MM.1S (cell line): ENCODE measurements at regions not wholly inside any gene's neighbourhood (a gene's known extent, or its start where the extent isn't known, plus 50 kb on each side); places are given as distances from the start of the nearest gene placed in this dataset.

Experiments
- DNase-seq: peaks from one replicate; pipeline ENCODE4 v3.0.0-alpha.2; 2015
- H2AFZ ChIP-seq: fragments of 300-600 bp; sonication (generic); 2 replicates; pipeline ENCODE4 v1.6.0; 2016; ENCODE audit warnings: antibody characterized with exemption, low read length
- H3F3A ChIP-seq: fragments of 300-600 bp; sonication (generic); 2 replicates; pipeline ENCODE4 v1.6.1; 2016; ENCODE audit warnings: mild to moderate bottlenecking, antibody characterized with exemption, low read length, moderate library complexity, mixed read lengths; ENCODE audit not compliant: insufficient read depth
- H3K27ac ChIP-seq: fragments of 300-600 bp; sonication (generic); 2 replicates; pipeline ENCODE4 v1.5.1; 2016; ENCODE audit warnings: mild to moderate bottlenecking, low read length
- H3K27me3 ChIP-seq: fragments of 300-600 bp; sonication (generic); replicated peaks from 2 replicates; pipeline ENCODE4 v1.6.0; 2016; ENCODE audit warnings: low read length; ENCODE audit not compliant: insufficient read depth
- H3K36me3 ChIP-seq: fragments of 300-600 bp; sonication (generic); replicated peaks from 2 replicates; pipeline ENCODE4 v1.6.1; 2016; ENCODE audit warnings: mild to moderate bottlenecking, low read length, mixed read lengths; ENCODE audit not compliant: insufficient read depth
- H3K4me1 ChIP-seq: fragments of 300-600 bp; sonication (generic); 2 replicates; pipeline ENCODE4 v1.6.1; 2016; ENCODE audit warnings: low read length, mixed read lengths
- H3K4me2 ChIP-seq: fragments of 300-600 bp; sonication (generic); 2 replicates; pipeline ENCODE4 v1.6.0; 2016; ENCODE audit warnings: low read depth, low read length
- H3K4me3 ChIP-seq: fragments of 300-600 bp; sonication (generic); 2 replicates; pipeline ENCODE4 v1.5.1; 2016; ENCODE audit warnings: low read length, mixed read lengths
- H3K79me2 ChIP-seq: fragments of 300-600 bp; sonication (generic); 2 replicates; pipeline ENCODE4 v1.6.1; 2016; ENCODE audit warnings: mixed run types, low read length, mixed read lengths
- H3K9ac ChIP-seq: fragments of 300-600 bp; sonication (generic); 2 replicates; pipeline ENCODE4 v1.6.1; 2016; ENCODE audit warnings: low read length, mixed read lengths
- H3K9me2 ChIP-seq: fragments of 300-600 bp; sonication (generic); replicated peaks from 2 replicates; pipeline ENCODE4 v1.6.1; 2016; ENCODE audit warnings: mild to moderate bottlenecking, low read length, mixed read lengths; ENCODE audit not compliant: insufficient read depth
- H3K9me3 ChIP-seq: fragments of 300-600 bp; sonication (generic); replicated peaks from 2 replicates; pipeline ENCODE4 v1.6.1; 2016; ENCODE audit warnings: mild to moderate bottlenecking, low read length, mixed read lengths; ENCODE audit not compliant: insufficient read depth
- H4K20me1 ChIP-seq: fragments of 300-600 bp; sonication (generic); 2 replicates; pipeline ENCODE4 v1.6.1; 2016; ENCODE audit warnings: mild to moderate bottlenecking, low read length, moderate library complexity, mixed read lengths; ENCODE audit not compliant: insufficient read depth
- CTCF ChIP-seq: fragments of 300-600 bp; sonication (generic); IDR thresholded peaks from 2 replicates; pipeline ENCODE4 v1.5.1; 2016; ENCODE audit warnings: antibody characterized with exemption, low read length, mixed read lengths
- EZH2 ChIP-seq: fragments of 300-600 bp; sonication (generic); optimal IDR thresholded peaks from 2 replicates; pipeline ENCODE3; 2017; ENCODE audit warnings: low read depth, mild to moderate bottlenecking, antibody characterized with exemption, low read length, mixed read lengths
- EZH2phosphoT487 ChIP-seq: fragments of 300-600 bp; sonication (generic); IDR thresholded peaks from 2 replicates; pipeline ENCODE4 v1.6.1; 2018; ENCODE audit warnings: antibody characterized with exemption, low read length

GRCh38 chr6:26197636-26197932 is 110.4 kb downstream of the HFE start:
- Histone ChIP-seq H3K79me2 (peaks cover 6% of the 10 kb centered on the region; the same call in 1 of the 2 replicates), H3K36me3 (no peaks in the 10 kb centered on the region), H3K4me1 (no peaks in the 10 kb centered on the region; the same call in 1 of the 2 replicates), H3K9ac (peak overlapping the region; percentile 98), H3F3A (peaks cover 57% of the 10 kb centered on the region), H3K4me3 (peak overlapping the region; percentile 87), H4K20me1 (no peaks in the 10 kb centered on the region), H3K27me3 (no peaks in the 10 kb centered on the region), H3K4me2 (peak overlapping the region; percentile 72), H3K9me3 (no peaks in the 10 kb centered on the region), H2AFZ (no peak overlapping the region), H3K9me2 (no peaks in the 10 kb centered on the region), H3K27ac (peak overlapping the region; percentile 90)
- no peak for DNase-seq
- TF ChIP-seq EZH2phosphoT487 (no peak), EZH2 (no peak), CTCF (no peak)

GRCh38 chr6:26197933-26198721 is 110.9 kb downstream of the HFE start:
- DNase-seq, result peak; percentile 65

GRCh38 chr6:26198722-26199056 is 111.5 kb downstream of the HFE start:
- H3K4me3 ChIP-seq, result peak overlapping the region; percentile 87
- H2AFZ ChIP-seq, result no peak overlapping the region
- H3K9me2 ChIP-seq, result no peaks in the 10 kb centered on the region
- no peaks in the 10 kb centered on the region for H3K27me3 ChIP-seq
- H3K36me3 ChIP-seq, result no peaks in the 10 kb centered on the region
- H4K20me1 ChIP-seq, result no peaks in the 10 kb centered on the region
- no peak for DNase-seq
- peak overlapping the region; percentile 98 for H3K9ac ChIP-seq
- no peaks in the 10 kb centered on the region for H3K9me3 ChIP-seq
- peak overlapping the region; percentile 72 for H3K4me2 ChIP-seq
- no peaks in the 10 kb centered on the region; the same call in 1 of the 2 replicates for H3K4me1 ChIP-seq
- peak overlapping the region; percentile 90 for H3K27ac ChIP-seq
- H3F3A ChIP-seq, result peaks cover 57% of the 10 kb centered on the region
- H3K79me2 ChIP-seq, result peaks cover 6% of the 10 kb centered on the region; the same call in 1 of the 2 replicates
- TF ChIP-seq EZH2 (no peak), EZH2phosphoT487 (no peak), CTCF (no peak)

More at GRCh38 chr6:26197933-26198721, 110.9 kb downstream of the HFE start:
- Histone ChIP-seq H3K9ac (peak overlapping the region; percentile 98), H3K9me3 (no peaks in the 10 kb centered on the region), H3F3A (peaks cover 57% of the 10 kb centered on the region), H3K79me2 (peaks cover 6% of the 10 kb centered on the region; the same call in 1 of the 2 replicates), H2AFZ (no peak overlapping the region), H3K27me3 (no peaks in the 10 kb centered on the region), H3K36me3 (no peaks in the 10 kb centered on the region), H4K20me1 (no peaks in the 10 kb centered on the region), H3K4me3 (peak overlapping the region; percentile 87), H3K4me2 (peak overlapping the region; percentile 72), H3K4me1 (no peaks in the 10 kb centered on the region; the same call in 1 of the 2 replicates), H3K27ac (peak overlapping the region; percentile 90), H3K9me2 (no peaks in the 10 kb centered on the region)
- TF ChIP-seq CTCF (peak; percentile 17), EZH2phosphoT487 (no peak), EZH2 (no peak)
